ES-I3 (cell line): ENCODE measurements at regions not wholly inside any gene's neighbourhood (a gene's known extent, or its start where the extent isn't known, plus 50 kb on each side); places are given as distances from the start of the nearest gene placed in this dataset.

Source experiments
- H3K36me3 ChIP-seq: 2 replicates; pipeline ENCODE4 v1.6.1; 2013; ENCODE audit warnings: mild to moderate bottlenecking, low read length, control low read depth, moderate library complexity; ENCODE audit not compliant: insufficient read depth
- H3K4me1 ChIP-seq: 2 replicates; pipeline ENCODE4 v1.6.1; 2013; ENCODE audit warnings: mild to moderate bottlenecking, control low read depth, low read length; ENCODE audit not compliant: insufficient read depth
- H3K9ac ChIP-seq: 2 replicates; pipeline ENCODE4 v1.6.1; 2013; ENCODE audit warnings: low read depth, mild to moderate bottlenecking, low read length, moderate library complexity
- H3K9me3 ChIP-seq: 2 replicates; pipeline ENCODE4 v1.6.1; 2013; ENCODE audit warnings: mild to moderate bottlenecking, low read length, moderate library complexity; ENCODE audit not compliant: control insufficient read depth, insufficient read depth

DNA sequence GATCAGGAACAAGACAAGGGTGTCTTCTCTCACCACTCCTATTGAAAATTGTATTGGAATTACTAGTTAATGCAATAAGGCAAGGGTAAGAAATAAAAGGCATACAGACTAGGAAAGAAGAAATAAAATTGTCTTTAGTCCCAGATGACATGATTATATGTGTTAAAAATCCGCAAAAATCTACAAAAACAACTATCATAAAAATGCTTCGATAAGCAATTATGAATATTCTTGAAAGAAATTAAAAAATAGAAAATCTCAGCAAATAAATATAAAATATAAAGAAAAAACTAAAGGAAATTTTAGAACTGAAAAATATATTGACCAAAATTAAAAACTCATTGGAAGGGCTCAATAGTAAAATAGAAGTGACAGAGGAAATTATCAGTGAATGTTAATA is 243.3 kb downstream of the ZNF674 start:
- H3K9ac ChIP-seq, result no peak overlapping the region
- no peaks in the 10 kb centered on the region for H3K36me3 ChIP-seq
- peaks cover 19% of the 10 kb centered on the region for H3K9me3 ChIP-seq
- no peaks in the 10 kb centered on the region for H3K4me1 ChIP-seq

GRCh38 chrX:46298821-46299220 is 246.4 kb downstream of the ZNF674 start:
- H3K9ac ChIP-seq, result no peak overlapping the region
- H3K36me3 ChIP-seq, result no peaks in the 10 kb centered on the region
- no peaks in the 10 kb centered on the region for H3K4me1 ChIP-seq
- peaks cover 3% of the 10 kb centered on the region; the same call in 1 of the 2 replicates for H3K9me3 ChIP-seq

DNA sequence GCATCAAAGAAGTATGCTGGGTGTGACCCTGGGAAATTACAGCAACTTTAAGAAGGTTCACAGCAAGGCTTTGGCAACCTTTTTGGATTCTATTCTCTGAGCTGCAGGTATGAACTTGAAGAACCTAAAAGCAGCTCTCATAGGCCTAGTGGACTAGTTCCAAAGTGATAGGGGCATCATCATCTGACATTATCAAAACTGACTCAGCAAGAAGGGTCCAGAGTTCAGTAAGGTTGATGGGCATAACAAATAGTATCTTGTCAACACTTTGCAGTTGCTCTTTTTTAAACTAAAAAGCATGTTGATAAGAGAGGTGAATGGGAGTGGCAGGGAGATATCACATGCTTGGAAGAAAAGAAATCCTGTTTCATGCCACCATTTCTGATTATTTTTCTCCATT is 249.3 kb downstream of the ZNF674 start:
- H3K36me3 ChIP-seq, result no peaks in the 10 kb centered on the region
- no peak overlapping the region for H3K9ac ChIP-seq
- H3K4me1 ChIP-seq, result no peaks in the 10 kb centered on the region
- H3K9me3 ChIP-seq, result peaks cover 3% of the 10 kb centered on the region; the same call in 1 of the 2 replicates

- Histone ChIP-seq H3K9me3 (peaks cover 3% of the 10 kb centered on the region; the same call in 1 of the 2 replicates), H3K36me3 (no peaks in the 10 kb centered on the region), H3K9ac (no peak overlapping the region), H3K4me1 (no peaks in the 10 kb centered on the region)
Measured at GRCh38 chrX:46294234-46294633, 251.0 kb downstream of the ZNF674 start.

DNA sequence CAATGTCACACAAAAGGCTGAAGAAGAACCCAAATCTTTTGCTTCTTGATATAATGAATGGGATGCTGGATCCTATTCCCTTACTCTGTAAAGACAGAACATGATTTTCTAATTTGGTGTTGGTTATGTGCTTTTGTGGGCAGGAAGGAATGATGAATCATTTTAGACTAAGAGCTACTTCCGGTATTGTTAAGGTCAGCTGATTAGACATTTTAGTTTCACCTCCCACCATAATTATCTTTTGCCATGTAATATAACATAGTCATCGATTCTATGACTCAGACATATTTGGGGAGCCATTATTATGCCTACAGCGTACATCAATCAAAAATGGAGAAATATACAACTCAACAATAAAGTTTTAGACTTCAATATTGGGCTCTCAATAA is 265.3 kb downstream of the ZNF674 start:
- Histone ChIP-seq H3K9ac (no peak overlapping the region), H3K9me3 (no peaks in the 10 kb centered on the region; the same call in 1 of the 2 replicates), H3K4me1 (peaks cover 9% of the 10 kb centered on the region), H3K36me3 (no peaks in the 10 kb centered on the region)

DNA sequence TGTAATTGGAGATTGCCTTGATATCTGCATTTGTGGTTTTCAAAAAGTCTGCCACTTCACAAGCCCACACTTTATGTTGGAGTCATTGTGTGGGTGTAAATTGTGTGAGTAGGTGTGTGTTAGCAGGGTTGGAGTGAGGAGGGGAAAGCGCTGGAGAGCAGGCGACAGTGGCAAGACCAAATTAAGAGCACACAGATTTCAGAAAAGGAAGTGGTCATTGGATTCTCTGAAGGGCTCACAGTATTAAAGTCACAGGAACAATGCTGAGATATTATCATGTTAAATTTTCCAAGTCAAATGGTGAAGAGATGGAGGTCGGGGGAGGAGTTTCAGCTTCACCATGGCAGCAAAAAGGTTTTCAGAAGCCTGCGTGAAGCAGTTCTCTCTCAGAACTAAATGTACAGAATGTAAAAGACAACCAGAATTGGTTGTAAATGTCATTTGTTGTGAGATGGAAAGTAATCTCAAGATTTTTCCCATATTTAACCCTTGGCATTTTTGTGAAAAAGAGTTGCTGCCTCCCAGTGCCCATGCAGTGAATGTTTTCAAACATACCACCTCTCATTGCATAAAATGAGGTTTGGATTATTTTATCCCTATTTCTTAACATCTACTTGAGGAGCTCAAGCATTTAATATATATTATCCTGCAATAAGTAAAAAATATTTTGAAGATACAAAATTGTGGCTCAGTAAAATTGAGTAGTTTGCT is 265.9 kb downstream of the ZNF674 start:
- no peaks in the 10 kb centered on the region for H3K36me3 ChIP-seq
- no peak overlapping the region; the same call in 1 of the 2 replicates for H3K9ac ChIP-seq
- peaks cover 9% of the 10 kb centered on the region for H3K4me1 ChIP-seq
- no peaks in the 10 kb centered on the region; the same call in 1 of the 2 replicates for H3K9me3 ChIP-seq

DNA sequence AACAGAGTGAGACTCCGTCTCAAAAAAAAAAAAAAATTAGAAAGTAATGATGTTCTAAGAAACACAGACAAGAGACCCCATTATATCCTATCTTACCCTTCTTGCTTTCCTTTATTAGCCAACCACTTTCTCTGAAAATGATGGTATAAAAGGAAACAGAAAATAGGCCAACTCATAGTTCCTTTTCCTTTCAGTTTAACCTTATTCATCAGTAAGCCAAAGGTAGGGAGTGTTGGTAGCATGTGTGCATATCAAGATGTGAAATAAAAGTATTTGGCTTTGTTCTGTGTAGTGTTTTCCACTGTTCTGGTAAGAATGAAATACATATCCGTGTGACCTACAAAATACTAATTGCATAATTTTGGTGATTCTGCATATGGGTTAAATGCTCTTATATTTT is 266.6 kb downstream of the ZNF674 start:
- no peak overlapping the region for H3K9ac ChIP-seq
- H3K4me1 ChIP-seq, result peaks cover 9% of the 10 kb centered on the region

DNA sequence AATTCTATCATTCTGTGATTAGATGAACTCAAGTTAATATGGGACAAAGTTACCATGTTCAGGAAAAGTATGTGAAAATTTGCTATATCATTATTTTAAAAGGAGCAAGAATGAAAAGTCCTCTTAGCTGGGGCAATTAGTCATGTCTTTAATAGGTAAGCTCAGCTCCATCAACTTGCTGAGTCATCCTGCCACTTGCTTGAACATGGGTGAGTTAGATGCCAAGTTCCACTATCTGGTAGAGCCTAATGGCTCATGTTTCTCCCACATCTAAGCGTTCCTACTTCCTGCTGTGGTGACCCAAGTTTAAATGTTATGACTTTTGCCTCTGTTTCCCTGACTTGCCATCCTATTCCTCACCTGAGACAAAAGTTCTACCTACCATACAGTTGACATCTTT is 276.8 kb downstream of the ZNF674 start:
- H3K9me3 ChIP-seq, result peaks cover 7% of the 10 kb centered on the region; the same call in 1 of the 2 replicates
- H3K4me1 ChIP-seq, result peaks cover 11% of the 10 kb centered on the region
- H3K9ac ChIP-seq, result no peak overlapping the region
- H3K36me3 ChIP-seq, result no peaks in the 10 kb centered on the region

More for the DNA sequence above, 266.6 kb downstream of the ZNF674 start:
- no peaks in the 10 kb centered on the region; the same call in 1 of the 2 replicates for H3K9me3 ChIP-seq
- no peaks in the 10 kb centered on the region for H3K36me3 ChIP-seq

DNA sequence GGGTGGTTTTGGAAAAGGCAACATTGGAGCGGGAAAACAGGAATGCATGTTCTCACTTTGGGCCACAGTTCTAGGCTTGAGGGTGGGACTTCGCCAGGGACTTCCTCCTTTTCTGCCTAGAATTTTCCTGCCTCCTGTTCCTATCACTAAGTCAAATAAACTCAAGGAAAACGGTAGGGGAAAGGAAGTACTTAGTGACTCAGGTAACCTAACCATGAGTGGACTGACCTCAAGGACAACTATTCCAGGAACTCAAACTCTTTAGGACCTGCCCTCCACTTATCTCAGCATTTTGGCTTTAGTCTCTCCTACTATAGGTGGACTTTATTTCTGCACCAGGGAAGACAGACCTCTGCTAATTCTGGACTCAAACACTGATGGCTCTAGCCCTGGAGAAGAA is 281.7 kb downstream of the ZNF674 start:
- Histone ChIP-seq H3K9me3 (peaks cover 3% of the 10 kb centered on the region; the same call in 1 of the 2 replicates), H3K36me3 (no peaks in the 10 kb centered on the region), H3K4me1 (peaks cover 24% of the 10 kb centered on the region), H3K9ac (no peak overlapping the region)

GRCh38 chrX:46262304-46262703 is 282.9 kb downstream of the ZNF674 start:
- H3K9me3 ChIP-seq, result peaks cover 3% of the 10 kb centered on the region; the same call in 1 of the 2 replicates
- H3K9ac ChIP-seq, result no peak overlapping the region
- H3K4me1 ChIP-seq, result peaks cover 20% of the 10 kb centered on the region
- no peaks in the 10 kb centered on the region for H3K36me3 ChIP-seq

GRCh38 chrX:46260499-46260898 is 284.7 kb downstream of the ZNF674 start:
- H3K4me1 ChIP-seq, result peaks cover 18% of the 10 kb centered on the region
- H3K9me3 ChIP-seq, result peaks cover 3% of the 10 kb centered on the region; the same call in 1 of the 2 replicates
- no peaks in the 10 kb centered on the region for H3K36me3 ChIP-seq
- no peak overlapping the region for H3K9ac ChIP-seq

GRCh38 chrX:46258356-46258755 is 286.9 kb downstream of the ZNF674 start:
- Histone ChIP-seq H3K9me3 (peaks cover 3% of the 10 kb centered on the region; the same call in 1 of the 2 replicates), H3K4me1 (peaks cover 21% of the 10 kb centered on the region), H3K9ac (no peak overlapping the region), H3K36me3 (no peaks in the 10 kb centered on the region)

- H3K9me3 ChIP-seq, result peaks cover 3% of the 10 kb centered on the region; the same call in 1 of the 2 replicates
Measured at GRCh38 chrX:46257451-46257879, 287.8 kb downstream of the ZNF674 start.

GRCh38 chrX:46256875-46257274 is 288.3 kb downstream of the ZNF674 start:
- H3K4me1 ChIP-seq, result peaks cover 15% of the 10 kb centered on the region
- H3K36me3 ChIP-seq, result no peaks in the 10 kb centered on the region
- H3K9me3 ChIP-seq, result peaks cover 3% of the 10 kb centered on the region; the same call in 1 of the 2 replicates
- H3K9ac ChIP-seq, result no peak overlapping the region

More at GRCh38 chrX:46257451-46257879, 287.8 kb downstream of the ZNF674 start:
- H3K4me1 ChIP-seq, result peaks cover 17% of the 10 kb centered on the region
- no peaks in the 10 kb centered on the region for H3K36me3 ChIP-seq
- no peak overlapping the region for H3K9ac ChIP-seq

GRCh38 chrX:46255046-46255445 is 290.2 kb downstream of the ZNF674 start:
- Histone ChIP-seq H3K36me3 (no peaks in the 10 kb centered on the region), H3K9ac (no peak overlapping the region), H3K4me1 (peaks cover 10% of the 10 kb centered on the region), H3K9me3 (peaks cover 3% of the 10 kb centered on the region; the same call in 1 of the 2 replicates)
